ENCODE measurements at regions not wholly inside any gene's neighbourhood (a gene's known extent, or its start where the extent isn't known, plus 50 kb on each side); places are given as distances from the start of the nearest gene placed in this dataset.

DNA sequence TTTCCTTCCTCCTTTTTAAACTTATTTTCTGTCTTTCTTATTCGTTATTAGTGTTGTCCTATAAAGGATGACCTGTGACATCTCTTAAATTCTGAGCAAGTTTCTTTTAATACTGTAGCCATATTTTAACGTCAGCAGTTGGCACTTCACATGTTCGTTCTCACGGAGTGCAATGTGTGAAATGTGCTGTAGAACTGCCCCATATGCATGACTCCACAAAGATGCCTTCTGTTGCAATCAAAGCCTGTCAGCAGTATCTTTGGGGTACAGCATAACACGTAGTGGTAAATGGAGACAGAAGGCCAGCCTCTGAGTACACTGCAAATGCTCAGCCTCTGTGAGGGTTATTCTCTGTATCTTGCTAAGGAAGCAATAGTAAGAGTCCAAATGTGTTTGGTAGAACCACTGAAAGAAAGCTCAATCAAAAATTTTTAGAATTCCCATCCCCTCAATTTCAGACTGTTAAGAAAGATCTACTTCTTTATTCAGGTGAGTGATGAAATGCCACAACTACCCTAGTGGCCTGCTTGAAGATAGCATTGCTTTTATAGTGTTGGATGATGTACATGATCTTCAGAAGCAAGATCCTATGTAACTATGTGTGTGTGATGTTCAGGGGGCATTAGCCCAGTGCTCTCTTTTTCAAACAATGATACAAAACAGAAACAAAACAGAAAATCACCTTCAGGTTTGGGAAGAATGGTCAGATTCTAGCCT, 277.7 kb downstream of the TMEM167A start:
- Histone ChIP-seq H3K4me3 (no peak overlapping the region), H3K36me3 (no peaks in the 10 kb centered on the region), H3K4me1 (no peaks in the 10 kb centered on the region), H3K27ac (replicated peaks in 1 of 4) (no peak overlapping the region), H3K9me3 (no peaks in the 10 kb centered on the region), H3K27me3 (no peaks in the 10 kb centered on the region)
- no peak for TF ChIP-seq EP300 (IDR thresholded peaks at IDR 0.05)
- TF ChIP-seq, protein P1, sequence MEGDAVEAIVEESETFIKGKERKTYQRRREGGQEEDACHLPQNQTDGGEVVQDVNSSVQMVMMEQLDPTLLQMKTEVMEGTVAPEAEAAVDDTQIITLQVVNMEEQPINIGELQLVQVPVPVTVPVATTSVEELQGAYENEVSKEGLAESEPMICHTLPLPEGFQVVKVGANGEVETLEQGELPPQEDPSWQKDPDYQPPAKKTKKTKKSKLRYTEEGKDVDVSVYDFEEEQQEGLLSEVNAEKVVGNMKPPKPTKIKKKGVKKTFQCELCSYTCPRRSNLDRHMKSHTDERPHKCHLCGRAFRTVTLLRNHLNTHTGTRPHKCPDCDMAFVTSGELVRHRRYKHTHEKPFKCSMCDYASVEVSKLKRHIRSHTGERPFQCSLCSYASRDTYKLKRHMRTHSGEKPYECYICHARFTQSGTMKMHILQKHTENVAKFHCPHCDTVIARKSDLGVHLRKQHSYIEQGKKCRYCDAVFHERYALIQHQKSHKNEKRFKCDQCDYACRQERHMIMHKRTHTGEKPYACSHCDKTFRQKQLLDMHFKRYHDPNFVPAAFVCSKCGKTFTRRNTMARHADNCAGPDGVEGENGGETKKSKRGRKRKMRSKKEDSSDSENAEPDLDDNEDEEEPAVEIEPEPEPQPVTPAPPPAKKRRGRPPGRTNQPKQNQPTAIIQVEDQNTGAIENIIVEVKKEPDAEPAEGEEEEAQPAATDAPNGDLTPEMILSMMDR (IDR thresholded peaks at IDR 0.05), result no peak
- no peak for TF ChIP-seq POLR2AphosphoS5 (IDR thresholded peaks at IDR 0.05)
- TF ChIP-seq POLR2A (IDR thresholded peaks at IDR 0.05; ENCODE audit: low read depth), result no peak
- DNase-seq (ENCODE audit: extremely low spot score), result no peak
- 72% methylated on average over 5 of the region's 5 CpGs for WGBS
- intact Hi-C loops (cut with DNase I), result loop anchor here (10.0 kb wide), 1 partner anchor 445 kb away; no protein-coding TSS in a partner anchor

DNA sequence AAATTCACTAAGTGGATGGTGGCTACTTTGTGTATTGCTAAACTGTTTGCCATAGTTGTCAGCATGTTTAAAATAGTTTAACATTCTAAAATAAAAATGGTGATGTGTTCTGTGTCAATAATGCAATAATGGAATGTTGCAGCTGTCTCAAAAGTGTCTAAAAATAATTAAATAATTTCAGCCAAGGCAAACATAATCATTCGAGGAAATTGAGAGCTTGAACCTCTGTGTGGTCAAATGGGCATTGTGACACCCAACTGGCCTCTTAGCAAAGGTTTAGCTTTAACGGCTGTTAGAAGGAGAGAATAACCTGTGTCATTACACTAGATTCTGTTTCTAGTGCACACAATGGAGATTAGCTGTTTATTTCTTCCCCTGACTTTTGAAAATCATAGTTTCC, 278.5 kb downstream of the TMEM167A start:
- H3K36me3 ChIP-seq, result no peaks in the 10 kb centered on the region
- H3K4me1 ChIP-seq, result no peaks in the 10 kb centered on the region
- intact Hi-C loops (cut with DNase I), result loop anchor here (10.0 kb wide), 1 partner anchor 444 kb away; no protein-coding TSS in a partner anchor
- DNase-seq (ENCODE audit: extremely low spot score), result no peak
- no peaks in the 10 kb centered on the region for H3K27me3 ChIP-seq
- H3K4me3 ChIP-seq, result no peak overlapping the region
- no peak overlapping the region for H3K27ac ChIP-seq (replicated peaks in 1 of 4)
- 45% methylated on average over 2 of the region's 2 CpGs for WGBS
- TF ChIP-seq EP300 (IDR thresholded peaks at IDR 0.05), result no peak
- H3K9me3 ChIP-seq, result no peaks in the 10 kb centered on the region

DNA sequence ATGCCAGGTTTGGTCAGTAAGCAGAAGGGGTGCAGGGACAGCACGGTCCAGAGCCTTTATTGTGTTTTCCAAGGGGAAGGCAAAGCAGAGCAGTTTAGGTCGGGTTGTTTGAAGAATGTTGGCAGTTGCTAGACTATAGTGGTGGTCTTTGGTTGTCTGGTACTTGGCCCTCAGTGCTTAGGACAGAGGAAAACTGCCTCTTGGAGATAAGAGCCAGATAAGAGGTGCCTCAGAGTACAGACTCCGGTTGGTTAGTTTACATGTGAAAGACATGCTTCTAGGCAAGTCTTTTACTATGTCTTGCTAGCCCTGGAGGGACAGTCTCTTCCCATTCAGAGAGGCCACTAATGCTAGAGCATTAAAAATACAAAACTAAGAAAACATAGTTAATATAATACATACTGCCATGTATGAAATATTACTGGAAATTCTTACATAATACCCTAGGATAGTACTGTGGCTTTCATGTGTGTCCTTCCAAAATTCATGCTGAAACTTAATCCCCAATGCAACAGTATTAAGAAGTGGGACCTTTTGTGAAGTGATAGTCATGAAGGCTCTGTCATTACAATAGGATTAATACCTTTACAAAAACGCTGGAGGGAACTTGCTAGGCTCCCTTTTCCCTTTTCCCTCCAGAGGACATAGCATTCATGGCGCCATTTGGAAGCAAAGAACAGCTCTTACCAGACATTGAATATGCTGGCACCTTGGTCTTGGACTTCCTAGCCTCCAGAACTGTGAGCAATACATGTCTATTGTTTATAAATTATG, 280.4 kb downstream of the TMEM167A start:
- TF ChIP-seq, protein P1 (IDR thresholded peaks at IDR 0.05), result no peak
- no peak for TF ChIP-seq POLR2AphosphoS5 (IDR thresholded peaks at IDR 0.05)
- no peak for TF ChIP-seq POLR2A (IDR thresholded peaks at IDR 0.05; ENCODE audit: low read depth)
- TF ChIP-seq EP300 (IDR thresholded peaks at IDR 0.05), result no peak
- no peak for DNase-seq (ENCODE audit: extremely low spot score)
- Histone ChIP-seq H3K27ac (replicated peaks in 1 of 4) (no peak overlapping the region), H3K4me1 (no peaks in the 10 kb centered on the region), H3K36me3 (no peaks in the 10 kb centered on the region), H3K9me3 (no peaks in the 10 kb centered on the region), H3K27me3 (no peaks in the 10 kb centered on the region), H3K4me3 (no peak overlapping the region)
- intact Hi-C loops (cut with DNase I), result loop anchor here (10.0 kb wide), 1 partner anchor 442 kb away; no protein-coding TSS in a partner anchor
- WGBS, result 79% methylated on average over 5 of the region's 5 CpGs

DNA sequence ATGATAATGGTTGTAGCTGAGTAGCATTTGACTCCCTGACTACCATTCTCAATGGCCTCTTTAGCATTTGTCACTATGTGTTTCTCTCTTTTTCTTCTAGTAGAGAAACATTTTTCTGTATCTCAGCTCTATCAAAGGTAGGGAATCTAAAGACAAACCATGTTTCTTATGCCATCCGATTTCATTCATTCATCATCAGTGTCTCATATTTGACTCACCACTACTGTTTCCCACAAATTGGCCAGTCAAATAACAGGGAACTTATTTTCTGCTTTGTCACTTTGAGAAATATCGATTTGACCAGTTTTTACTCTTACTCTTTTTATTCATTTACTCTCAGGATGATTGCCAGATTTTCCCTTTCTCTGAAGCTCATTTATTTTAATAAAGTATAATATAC, 282.3 kb downstream of the TMEM167A start:
- no peaks in the 10 kb centered on the region for H3K9me3 ChIP-seq
- H3K36me3 ChIP-seq, result no peaks in the 10 kb centered on the region
- 88% methylated on average over 2 of the region's 2 CpGs for WGBS
- H3K27me3 ChIP-seq, result no peaks in the 10 kb centered on the region
- DNase-seq (ENCODE audit: extremely low spot score), result no peak
- TF ChIP-seq POLR2A (IDR thresholded peaks at IDR 0.05; ENCODE audit: low read depth), result no peak
- TF ChIP-seq EP300 (IDR thresholded peaks at IDR 0.05), result no peak
- no peak for TF ChIP-seq POLR2AphosphoS5 (IDR thresholded peaks at IDR 0.05)
- TF ChIP-seq, protein P1 (IDR thresholded peaks at IDR 0.05), result no peak
- no peak overlapping the region for H3K27ac ChIP-seq (replicated peaks in 1 of 4)
- intact Hi-C loops (cut with DNase I), result loop anchor here (5.0 to 10.0 kb wide), 2 partner anchors 153 to 440 kb away; no protein-coding TSS in a partner anchor
- no peak overlapping the region for H3K4me3 ChIP-seq
- H3K4me1 ChIP-seq, result no peaks in the 10 kb centered on the region

DNA sequence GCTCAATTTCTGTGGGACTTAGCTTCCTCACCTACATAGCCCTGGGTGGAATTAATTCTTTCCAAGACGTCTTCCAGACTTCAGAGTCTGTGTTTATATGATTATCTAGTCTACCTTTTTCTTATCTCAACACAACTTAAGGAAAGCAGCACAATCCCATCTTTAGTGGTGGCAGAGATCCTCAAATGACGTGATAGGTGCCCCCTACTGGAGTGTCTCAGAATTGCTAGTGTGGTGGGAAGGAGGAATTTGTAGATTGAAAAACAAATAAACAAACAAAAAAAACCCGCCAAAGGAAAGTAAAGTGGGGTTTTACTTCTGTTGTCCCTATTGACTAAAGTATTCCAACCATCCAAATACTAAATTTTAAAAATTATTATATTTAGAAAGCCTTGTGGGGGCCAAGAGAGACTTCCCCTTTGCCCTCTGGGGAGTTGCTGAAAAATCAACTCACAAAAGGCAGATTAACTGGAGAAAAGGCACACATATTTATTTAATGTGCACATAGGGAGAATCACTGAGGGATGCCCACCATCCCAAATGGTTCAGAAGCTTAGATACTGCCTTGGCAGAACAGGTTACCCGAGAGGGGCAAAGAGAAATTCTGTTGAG, 283.3 kb downstream of the TMEM167A start:
- Histone ChIP-seq H3K36me3 (no peaks in the 10 kb centered on the region), H3K27ac (replicated peaks in 1 of 4) (no peak overlapping the region), H3K4me3 (no peak overlapping the region), H3K9me3 (no peaks in the 10 kb centered on the region), H3K4me1 (no peaks in the 10 kb centered on the region), H3K27me3 (no peaks in the 10 kb centered on the region)
- intact Hi-C loops (cut with DNase I), result loop anchor here (5.0 to 10.0 kb wide), 2 partner anchors 152 to 439 kb away; no protein-coding TSS in a partner anchor
- WGBS, result 63% methylated on average over 4 of the region's 4 CpGs
- TF ChIP-seq, protein P1 (IDR thresholded peaks at IDR 0.05), result peak; percentile 28 to 69 (median 48)
- TF ChIP-seq POLR2AphosphoS5 (IDR thresholded peaks at IDR 0.05), result no peak
- no peak for DNase-seq (ENCODE audit: extremely low spot score)
